HG03196 (cell line): ENCODE measurements at regions not wholly inside any gene's neighbourhood (a gene's known extent, or its start where the extent isn't known, plus 50 kb on each side); places are given as distances from the start of the nearest gene placed in this dataset.

ENCODE experiments used
- ATAC-seq: cut with Tn5 transposase; IDR thresholded peaks from one replicate; pipeline ENCODE4 v1.9.1; 2021; ENCODE audit not compliant: unreplicated experiment

- ATAC-seq = peak; percentile 89
Measured at GRCh38 chr2:195021711-195022507, 635.1 kb upstream of the SLC39A10 start.

- no peak for ATAC-seq
Measured at GRCh38 chr2:195018462-195018861, 638.6 kb upstream of the SLC39A10 start.

GRCh38 chr2:195017890-195018289 lies 639.1 kb upstream of the SLC39A10 start:
- no peak for ATAC-seq

GRCh38 chr2:195016841-195017240 lies 640.2 kb upstream of the SLC39A10 start:
- no peak for ATAC-seq

GRCh38 chr2:195009202-195009601 lies 647.8 kb upstream of the SLC39A10 start:
- ATAC-seq = no peak

GRCh38 chr2:195006856-195007255 lies 650.2 kb upstream of the SLC39A10 start:
- no peak for ATAC-seq

GRCh38 chr2:195003881-195004471 lies 653.0 kb upstream of the SLC39A10 start:
- ATAC-seq = no peak

- ATAC-seq = no peak
Measured at GRCh38 chr2:195001924-195002323, 655.1 kb upstream of the SLC39A10 start.

GRCh38 chr2:194999771-195000170 lies 657.3 kb upstream of the SLC39A10 start:
- no peak for ATAC-seq

GRCh38 chr2:194992648-194993047 lies 664.4 kb upstream of the SLC39A10 start:
- no peak for ATAC-seq

- no peak for ATAC-seq
Measured at GRCh38 chr2:194985258-194985657, 671.8 kb upstream of the SLC39A10 start.

- no peak for ATAC-seq
Measured at GRCh38 chr2:194962254-194962653, 694.8 kb upstream of the SLC39A10 start.

- no peak for ATAC-seq
Measured at GRCh38 chr2:194954218-194954617, 702.8 kb upstream of the SLC39A10 start.

GRCh38 chr2:194946826-194947225 lies 710.2 kb upstream of the SLC39A10 start:
- no peak for ATAC-seq

GRCh38 chr2:194938066-194938465 lies 719.0 kb upstream of the SLC39A10 start:
- ATAC-seq = no peak

GRCh38 chr2:194927489-194927888 lies 729.5 kb upstream of the SLC39A10 start:
- ATAC-seq = no peak

GRCh38 chr2:194926873-194927272 lies 730.2 kb upstream of the SLC39A10 start:
- ATAC-seq = no peak

- ATAC-seq = no peak
Measured at GRCh38 chr2:194925742-194926141, 731.3 kb upstream of the SLC39A10 start.

- no peak for ATAC-seq
Measured at GRCh38 chr2:194917519-194917918, 739.5 kb upstream of the SLC39A10 start.

GRCh38 chr2:194915485-194915884 lies 741.5 kb upstream of the SLC39A10 start:
- no peak for ATAC-seq

GRCh38 chr2:194907569-194907968 lies 749.5 kb upstream of the SLC39A10 start:
- no peak for ATAC-seq

GRCh38 chr2:194896871-194897270 lies 760.2 kb upstream of the SLC39A10 start:
- no peak for ATAC-seq

GRCh38 chr2:194883711-194884110 lies 773.3 kb upstream of the SLC39A10 start:
- no peak for ATAC-seq
